Activated naive CD4-positive, alpha-beta T cell treated with anti-CD3 and anti-CD28 coated beads for 36 hours (primary cell): ENCODE measurements at regions not wholly inside any gene's neighbourhood (a gene's known extent, or its start where the extent isn't known, plus 50 kb on each side); places are given as distances from the start of the nearest gene placed in this dataset.

Source experiments
- CTCF ChIA-PET: fragments of 350-600 bp; sonication (Branson Sonifier 250); formaldehyde crosslinking; loops from one replicate; lab custom pipeline; 2021; ENCODE audit warnings: antibody characterized with exemption; lab: Charles Lee
- DNase-seq: peaks from one replicate; pipeline ENCODE4 v3.0.0-alpha.2; 2020
- H3K27ac Mint-ChIP-seq: one replicate; pipeline ENCODE4 v1.8.0; 2021; ENCODE audit warnings: mild to moderate bottlenecking, mixed read lengths
- H3K27me3 Mint-ChIP-seq: one replicate; pipeline ENCODE4 v1.8.0; 2021; ENCODE audit warnings: low read depth, mixed read lengths
- H3K36me3 Mint-ChIP-seq: one replicate; pipeline ENCODE4 v1.8.0; 2021; ENCODE audit warnings: low read depth, mixed read lengths
- H3K4me1 Mint-ChIP-seq: one replicate; pipeline ENCODE4 v1.8.0; 2021; ENCODE audit warnings: low read depth, mixed read lengths
- H3K4me3 Mint-ChIP-seq: one replicate; pipeline ENCODE4 v1.8.0; 2021; ENCODE audit warnings: mild to moderate bottlenecking, moderate library complexity, mixed read lengths
- H3K9me3 Mint-ChIP-seq: one replicate; pipeline ENCODE4 v1.8.0; 2021; ENCODE audit warnings: mixed read lengths
- intact Hi-C: fragments of 100-400 bp; cut with micrococcal nuclease; formaldehyde crosslinking; loops from one replicate; pipeline ENCODE4 v1.15.1; 2023

DNA sequence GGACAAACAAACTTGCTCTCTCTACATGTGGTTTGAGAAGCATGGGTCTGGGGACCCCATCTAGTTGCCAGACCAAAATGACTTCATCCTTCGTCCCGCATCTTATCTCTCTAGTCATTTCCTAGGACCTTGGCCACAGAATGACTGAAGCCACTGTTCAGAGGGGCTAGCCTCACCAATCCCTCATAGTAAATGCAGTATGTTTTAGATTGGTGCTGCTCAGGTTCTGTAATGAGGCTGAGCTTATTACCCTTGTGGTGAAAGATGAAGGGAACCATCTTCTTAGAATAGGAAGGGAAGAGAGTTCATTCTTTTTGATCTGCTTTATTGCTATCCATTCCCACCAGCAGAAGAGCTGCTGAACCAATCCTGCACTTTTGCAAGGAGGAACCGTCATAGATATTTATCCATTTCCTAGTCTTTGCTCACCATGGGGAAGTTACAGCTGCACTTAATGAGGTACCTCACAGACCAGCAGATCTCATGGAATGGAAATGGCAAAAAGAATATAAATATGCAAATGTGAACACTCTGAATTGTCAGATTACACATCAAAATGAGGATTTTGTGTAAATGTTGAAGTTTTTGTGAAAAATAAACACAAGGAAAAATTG is 436.7 kb downstream of the LPIN1 start:
- no peaks in the 10 kb centered on the region for H3K36me3 Mint-ChIP-seq
- H3K27ac Mint-ChIP-seq = no peak overlapping the region
- H3K4me1 Mint-ChIP-seq = peaks cover 8% of the 10 kb centered on the region
- intact Hi-C loops = no loop called here
- CTCF ChIA-PET = no interaction called here
- H3K9me3 Mint-ChIP-seq = no peaks in the 10 kb centered on the region
- DNase-seq = no peak
- H3K4me3 Mint-ChIP-seq = no peak overlapping the region
- H3K27me3 Mint-ChIP-seq = no peaks in the 10 kb centered on the region

DNA sequence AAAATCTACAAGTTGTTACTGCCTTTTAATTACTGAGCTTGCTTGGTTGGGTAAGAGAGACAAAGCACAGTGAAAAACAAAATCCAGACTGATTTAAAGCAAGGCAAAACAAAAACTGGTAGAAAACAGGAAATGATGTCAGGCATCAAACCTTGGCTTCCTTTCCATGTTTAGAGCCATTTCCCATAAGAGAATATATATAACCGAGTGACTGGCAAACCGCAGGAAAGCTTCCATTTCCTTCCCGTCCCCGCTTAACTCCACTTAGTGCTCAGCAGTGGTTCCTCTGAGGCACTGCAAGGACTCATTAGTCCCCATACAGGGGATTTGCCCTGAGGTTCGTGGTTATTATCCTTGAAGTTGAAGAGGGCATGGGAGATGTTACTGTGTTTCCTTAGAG is 446.3 kb downstream of the LPIN1 start:
- Mint-ChIP-seq H3K36me3 (peaks cover 4% of the 10 kb centered on the region), H3K27ac (peak overlapping the region; percentile 64), H3K4me1 (peaks cover 17% of the 10 kb centered on the region), H3K27me3 (no peaks in the 10 kb centered on the region), H3K9me3 (peaks cover 2% of the 10 kb centered on the region), H3K4me3 (no peak overlapping the region)
- intact Hi-C loops = loop anchor here (2.0 kb wide), 1 partner anchor 66 kb away; no protein-coding TSS in a partner anchor
- DNase-seq = peak; percentile 64
- CTCF ChIA-PET = no interaction called here

DNA sequence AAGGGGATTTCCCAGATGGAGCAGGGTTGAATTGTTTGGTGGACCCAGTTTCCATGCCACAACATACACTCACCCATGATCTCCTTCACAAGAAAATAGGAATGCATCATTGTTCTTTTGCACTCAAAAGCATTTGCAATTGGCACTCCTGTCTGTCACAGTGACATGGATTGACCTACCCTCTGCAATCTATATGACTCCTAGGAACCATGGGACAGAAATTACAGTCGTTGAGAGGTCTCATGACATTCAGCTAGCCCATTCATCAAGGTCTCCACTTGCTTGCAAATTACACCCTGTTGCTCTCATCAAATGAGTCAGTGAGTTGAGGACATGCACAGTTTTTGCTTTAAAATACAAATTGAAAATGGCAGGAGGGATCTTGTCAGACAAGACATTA is 448.5 kb downstream of the LPIN1 start:
- H3K36me3 Mint-ChIP-seq = peaks cover 4% of the 10 kb centered on the region
- CTCF ChIA-PET = no interaction called here
- intact Hi-C loops = no loop called here

DNA sequence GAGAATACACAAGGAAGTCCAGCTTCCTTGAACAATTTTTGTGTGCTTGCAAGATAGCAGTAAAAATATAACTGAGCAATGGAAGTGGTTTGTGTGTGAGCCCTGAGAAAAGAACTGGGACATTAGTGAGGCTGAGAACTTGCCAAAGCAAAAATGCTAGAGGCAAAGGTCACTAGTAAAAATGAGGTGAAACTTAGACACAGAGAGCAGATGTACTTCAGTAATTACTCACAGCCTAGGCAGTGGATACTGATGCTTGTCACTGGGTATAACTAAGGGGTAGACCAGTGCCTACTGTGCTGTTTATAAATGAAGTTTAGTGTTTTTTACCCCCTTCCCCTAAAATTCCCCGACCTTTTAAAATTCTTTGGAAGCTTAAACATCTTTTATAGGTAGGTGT is 450.1 kb downstream of the LPIN1 start:
- Mint-ChIP-seq H3K4me1 (peaks cover 20% of the 10 kb centered on the region), H3K27me3 (no peaks in the 10 kb centered on the region), H3K9me3 (peaks cover 2% of the 10 kb centered on the region), H3K27ac (no peak overlapping the region), H3K4me3 (no peak overlapping the region), H3K36me3 (peaks cover 4% of the 10 kb centered on the region)
- CTCF ChIA-PET = interaction anchor here (0.6 kb wide), 1 partner anchor 521 kb away, joined by 3 read pairs; no protein-coding TSS in a partner anchor
- intact Hi-C loops = no loop called here
- no peak for DNase-seq

More for the DNA sequence above, 448.5 kb downstream of the LPIN1 start:
- Mint-ChIP-seq H3K27ac (no peak overlapping the region), H3K9me3 (peaks cover 2% of the 10 kb centered on the region), H3K4me1 (peaks cover 17% of the 10 kb centered on the region), H3K27me3 (no peaks in the 10 kb centered on the region), H3K4me3 (no peak overlapping the region)
- DNase-seq = no peak

DNA sequence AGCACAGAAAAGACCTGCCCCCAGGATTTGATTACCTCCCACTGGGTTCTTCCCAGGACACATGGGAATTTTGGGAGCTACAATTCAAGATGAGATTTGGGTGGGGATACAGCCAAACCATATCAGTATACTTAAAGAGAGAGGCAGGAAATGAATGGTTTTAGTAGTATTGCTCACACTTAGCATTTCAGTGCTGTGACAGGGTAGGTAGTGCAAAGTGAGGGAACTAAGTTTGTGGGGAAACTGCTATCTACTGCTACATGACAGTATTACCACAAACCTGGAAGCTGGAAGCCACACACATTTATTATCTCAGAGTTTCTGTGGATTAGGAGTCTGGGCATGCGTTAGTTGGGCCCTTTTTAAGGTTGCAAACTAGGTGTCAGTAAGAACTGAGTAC is 450.7 kb downstream of the LPIN1 start:
- CTCF ChIA-PET = interaction anchor here (0.6 kb wide), 1 partner anchor 520 kb away, joined by 3 read pairs; no protein-coding TSS in a partner anchor
- H3K27ac Mint-ChIP-seq = no peak overlapping the region
- no peaks in the 10 kb centered on the region for H3K27me3 Mint-ChIP-seq
- peaks cover 20% of the 10 kb centered on the region for H3K4me1 Mint-ChIP-seq
- intact Hi-C loops = no loop called here
- DNase-seq = no peak
- peaks cover 2% of the 10 kb centered on the region for H3K9me3 Mint-ChIP-seq
- peaks cover 4% of the 10 kb centered on the region for H3K36me3 Mint-ChIP-seq
- H3K4me3 Mint-ChIP-seq = no peak overlapping the region

DNA sequence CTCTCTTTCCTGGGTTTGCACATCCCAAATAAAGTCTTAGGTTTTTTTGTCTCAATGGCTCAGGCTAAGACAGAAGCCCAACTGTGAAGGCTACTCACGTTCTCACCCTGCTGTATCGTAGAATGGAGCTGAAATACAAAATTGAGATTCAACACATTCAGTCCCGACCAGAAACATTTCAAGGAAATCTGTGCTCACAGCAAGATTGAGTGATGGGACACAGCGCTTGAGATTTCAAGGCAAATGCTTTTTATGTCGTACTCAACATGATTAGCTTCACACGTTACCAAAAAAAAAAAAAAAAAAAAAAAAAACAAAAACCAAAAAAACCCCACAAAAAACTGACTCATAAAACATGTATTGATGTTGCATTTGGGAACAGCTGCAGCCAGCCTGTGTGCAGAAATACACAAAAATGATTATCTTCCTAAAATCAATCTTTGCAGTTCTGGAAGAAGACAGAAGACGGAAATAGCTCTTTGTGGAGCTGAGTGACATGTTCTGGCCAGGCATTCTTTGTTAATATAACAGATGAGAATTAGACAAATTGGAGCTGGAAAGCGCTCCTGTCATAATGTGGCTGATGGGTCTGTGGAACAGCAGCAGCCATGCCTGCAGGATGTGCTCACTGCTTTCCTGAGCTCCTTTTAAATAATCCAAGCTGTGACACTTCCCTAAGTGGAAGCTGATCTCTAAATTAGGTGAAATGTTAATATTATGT is 453.2 kb downstream of the LPIN1 start:
- H3K27ac Mint-ChIP-seq = no peak overlapping the region
- H3K4me1 Mint-ChIP-seq = peaks cover 5% of the 10 kb centered on the region
- CTCF ChIA-PET = interaction anchor here (0.6 kb wide), 1 partner anchor 1549 kb away, joined by 3 read pairs; no protein-coding TSS in a partner anchor
- H3K9me3 Mint-ChIP-seq = no peaks in the 10 kb centered on the region
- H3K36me3 Mint-ChIP-seq = no peaks in the 10 kb centered on the region
- intact Hi-C loops = no loop called here
- no peak overlapping the region for H3K4me3 Mint-ChIP-seq
- no peak for DNase-seq
- H3K27me3 Mint-ChIP-seq = no peaks in the 10 kb centered on the region

DNA sequence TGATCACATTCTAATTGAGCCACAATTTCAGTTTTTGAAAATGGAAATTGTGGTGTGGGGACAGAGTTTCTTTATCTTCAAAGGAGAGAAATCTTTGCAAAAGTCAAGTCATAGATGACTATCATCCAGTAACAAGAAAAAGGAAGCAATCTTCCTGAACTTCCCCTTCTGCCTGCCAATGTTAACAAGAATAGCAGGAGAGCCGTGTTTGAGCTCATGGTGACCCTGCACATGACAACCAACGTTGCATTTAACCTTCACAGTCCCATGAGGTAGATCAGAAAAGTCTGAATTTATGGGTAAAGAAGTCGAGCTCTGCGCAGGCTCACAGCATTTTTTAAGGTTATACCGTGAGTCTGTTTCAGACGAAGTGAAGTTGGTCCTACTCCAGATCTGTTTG is 454.9 kb downstream of the LPIN1 start:
- DNase-seq = no peak
- CTCF ChIA-PET = interaction anchor here (0.6 kb wide), 1 partner anchor 806 kb away, joined by 3 read pairs; no protein-coding TSS in a partner anchor
- no peaks in the 10 kb centered on the region for H3K27me3 Mint-ChIP-seq
- peaks cover 5% of the 10 kb centered on the region for H3K4me1 Mint-ChIP-seq
- H3K27ac Mint-ChIP-seq = no peak overlapping the region
- no peaks in the 10 kb centered on the region for H3K36me3 Mint-ChIP-seq
- intact Hi-C loops = no loop called here
- H3K4me3 Mint-ChIP-seq = no peak overlapping the region
- peaks cover 3% of the 10 kb centered on the region for H3K9me3 Mint-ChIP-seq

DNA sequence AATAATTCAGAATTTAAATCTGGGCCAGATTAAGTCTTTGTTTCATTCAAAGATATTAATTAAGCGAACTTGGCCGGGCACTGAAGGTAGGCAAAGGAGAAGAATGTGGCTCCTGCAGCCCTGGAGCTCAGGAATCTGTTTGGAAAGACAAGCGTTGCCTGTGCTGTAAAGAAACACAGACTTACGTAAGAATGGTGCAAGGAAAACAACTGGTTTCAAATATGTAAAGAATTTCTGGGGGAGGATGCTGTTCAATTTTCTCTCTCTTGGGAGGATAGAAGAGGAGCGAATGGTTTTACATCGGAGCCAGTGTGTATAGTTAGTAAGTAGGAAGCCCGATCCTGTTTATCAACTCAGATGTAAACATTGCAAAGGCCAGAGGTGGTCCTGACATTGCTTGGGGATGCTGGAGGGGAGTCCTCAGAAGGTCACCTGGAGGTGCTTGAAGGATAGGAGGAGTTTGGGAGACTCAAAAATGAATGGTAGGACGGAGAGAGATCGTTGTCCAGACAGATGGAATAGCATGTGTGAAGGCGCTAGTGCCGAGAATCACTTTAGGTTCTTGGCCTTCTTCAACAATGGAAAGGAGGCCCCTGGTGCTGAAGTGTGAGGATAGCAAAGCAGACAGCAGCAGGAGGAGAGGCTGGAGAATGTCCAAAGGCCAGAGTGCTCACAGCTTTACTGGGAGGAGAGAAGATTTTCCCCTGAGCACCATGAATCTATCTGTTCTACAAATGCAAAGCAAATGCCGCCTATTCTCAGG is 456.1 kb downstream of the LPIN1 start:
- Mint-ChIP-seq H3K36me3 (no peaks in the 10 kb centered on the region), H3K9me3 (peaks cover 3% of the 10 kb centered on the region), H3K4me3 (no peak overlapping the region), H3K27ac (no peak overlapping the region), H3K27me3 (no peaks in the 10 kb centered on the region), H3K4me1 (peaks cover 3% of the 10 kb centered on the region)
- CTCF ChIA-PET = no interaction called here
- intact Hi-C loops = no loop called here
- no peak for DNase-seq

DNA sequence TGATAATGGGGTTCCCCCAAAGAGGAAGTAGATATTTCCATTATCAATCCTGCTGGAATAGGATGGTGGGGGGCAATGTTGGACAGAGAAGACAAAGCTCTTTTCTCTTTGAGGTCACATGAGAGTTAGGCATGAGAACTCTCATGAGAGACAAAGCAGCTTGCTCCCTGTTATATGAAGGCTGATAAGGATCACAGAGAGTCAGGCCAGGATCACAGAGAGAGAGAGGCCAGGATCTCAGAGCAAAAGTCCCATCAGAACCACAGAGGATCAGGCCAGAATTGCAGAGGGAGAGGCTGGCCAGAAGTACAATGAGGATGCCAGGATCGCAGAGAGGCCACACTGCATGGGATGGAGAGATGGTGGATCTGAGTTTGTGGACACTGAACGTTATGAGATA is 457.1 kb downstream of the LPIN1 start:
- Mint-ChIP-seq H3K4me3 (no peak overlapping the region), H3K4me1 (peaks cover 3% of the 10 kb centered on the region), H3K27me3 (no peaks in the 10 kb centered on the region), H3K9me3 (peaks cover 3% of the 10 kb centered on the region), H3K27ac (no peak overlapping the region), H3K36me3 (no peaks in the 10 kb centered on the region)
- CTCF ChIA-PET = no interaction called here
- intact Hi-C loops = no loop called here
- no peak for DNase-seq

DNA sequence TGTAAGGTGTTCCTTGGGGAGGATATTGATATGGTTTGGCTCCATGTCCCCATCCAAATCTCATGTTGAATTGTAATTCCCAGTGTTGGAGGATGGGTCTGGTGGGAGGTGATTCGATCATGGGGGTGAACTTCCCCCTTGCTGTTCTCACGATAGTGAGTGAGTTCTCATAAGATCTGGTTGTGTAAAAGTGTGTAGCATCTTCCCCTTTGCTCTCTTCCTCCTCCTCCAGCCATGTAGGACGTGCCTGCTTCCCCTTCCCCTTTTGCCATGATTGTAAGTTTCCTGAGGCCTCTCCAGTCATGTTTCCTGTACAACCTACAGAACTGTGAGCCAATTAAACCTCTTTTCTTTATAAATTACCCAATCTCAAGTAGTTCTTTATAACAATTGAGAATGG is 458.7 kb downstream of the LPIN1 start:
- Mint-ChIP-seq H3K9me3 (peaks cover 3% of the 10 kb centered on the region), H3K27me3 (no peaks in the 10 kb centered on the region), H3K27ac (no peak overlapping the region), H3K4me1 (peaks cover 3% of the 10 kb centered on the region), H3K36me3 (no peaks in the 10 kb centered on the region), H3K4me3 (no peak overlapping the region)
- intact Hi-C loops = no loop called here
- CTCF ChIA-PET = no interaction called here
- no peak for DNase-seq

DNA sequence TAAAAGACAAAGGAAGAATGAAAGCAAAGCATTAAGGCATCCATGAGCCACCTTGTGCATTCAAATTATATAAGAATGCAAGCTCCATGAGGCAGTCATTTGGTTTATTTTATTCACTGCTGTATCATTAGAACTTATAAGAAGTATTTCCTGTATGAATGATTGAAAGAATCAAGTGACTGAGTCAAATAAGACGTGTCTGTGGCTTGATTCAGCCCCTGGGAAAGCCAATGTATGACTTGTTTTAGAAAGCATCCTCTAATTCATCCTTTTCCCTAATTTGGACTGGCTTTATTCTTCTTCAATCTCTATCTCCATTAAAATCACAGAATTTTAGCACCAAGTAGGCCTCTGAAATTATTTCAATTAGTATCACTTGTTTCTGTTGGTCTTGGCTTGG is 461.1 kb downstream of the LPIN1 start:
- Mint-ChIP-seq H3K9me3 (peaks cover 3% of the 10 kb centered on the region), H3K4me3 (no peak overlapping the region), H3K27ac (no peak overlapping the region), H3K36me3 (no peaks in the 10 kb centered on the region), H3K4me1 (no peaks in the 10 kb centered on the region), H3K27me3 (no peaks in the 10 kb centered on the region)
- no peak for DNase-seq
- CTCF ChIA-PET = no interaction called here
- intact Hi-C loops = no loop called here

DNA sequence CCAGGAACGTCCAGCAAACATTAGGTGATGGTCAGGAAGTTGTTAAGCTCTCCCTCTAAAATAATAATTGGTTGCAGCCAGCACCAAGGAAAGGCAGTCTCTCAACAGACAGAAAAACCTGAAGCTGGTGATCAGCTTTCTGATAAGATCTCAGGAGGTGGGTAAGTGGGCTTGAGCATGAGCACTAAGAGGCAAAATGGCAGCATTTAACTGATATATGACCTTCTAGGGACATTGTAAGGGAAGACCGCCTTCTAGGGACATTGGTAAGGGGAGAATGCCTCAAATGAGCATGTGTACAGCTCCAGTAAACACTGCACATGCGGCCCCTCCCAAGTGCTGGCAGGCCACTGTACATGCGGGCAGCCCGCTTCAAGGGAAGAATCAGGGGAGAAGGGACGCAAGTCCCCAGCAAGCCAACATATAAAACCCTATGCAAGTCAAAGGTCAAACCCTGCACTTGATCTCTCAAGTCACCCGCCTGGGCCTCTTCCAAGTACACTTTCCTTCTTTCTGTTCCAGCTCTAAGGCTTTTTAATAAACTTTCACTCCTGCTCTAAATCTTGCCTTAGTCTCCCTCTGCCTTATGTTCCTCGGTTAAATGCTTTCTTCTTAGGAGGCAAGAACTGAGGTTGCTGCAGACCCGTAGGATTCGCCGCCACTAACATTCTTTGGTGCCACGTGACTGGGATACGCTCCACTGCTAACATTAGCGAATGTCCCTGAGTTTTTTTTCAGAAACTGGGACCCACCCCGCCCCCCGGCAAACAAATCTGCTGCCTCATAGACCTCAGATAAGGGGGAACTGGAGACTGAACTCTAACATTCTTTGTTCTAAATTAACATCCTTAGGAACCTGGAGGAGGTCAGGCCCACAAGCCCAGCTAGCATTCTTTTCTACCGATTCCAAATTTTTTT is 463.8 kb downstream of the LPIN1 start:
- no peaks in the 10 kb centered on the region for H3K9me3 Mint-ChIP-seq
- H3K4me1 Mint-ChIP-seq = peaks cover 7% of the 10 kb centered on the region
- H3K4me3 Mint-ChIP-seq = no peak overlapping the region
- intact Hi-C loops = no loop called here
- no peaks in the 10 kb centered on the region for H3K36me3 Mint-ChIP-seq
- DNase-seq = no peak
- H3K27me3 Mint-ChIP-seq = no peaks in the 10 kb centered on the region
- CTCF ChIA-PET = no interaction called here
- no peak overlapping the region for H3K27ac Mint-ChIP-seq
